Mesendoderm (in vitro differentiated cells): ENCODE measurements at regions not wholly inside any gene's neighbourhood (a gene's known extent, or its start where the extent isn't known, plus 50 kb on each side); places are given as distances from the start of the nearest gene placed in this dataset.

Experiments
- DNase-seq: peaks from one replicate; pipeline ENCODE4 v3.0.0; 2013
- H2AK5ac ChIP-seq: 2 replicates; pipeline ENCODE4 v1.6.1; 2013; ENCODE audit warnings: low read length, inconsistent platforms
- H2BK120ac ChIP-seq: 2 replicates; pipeline ENCODE4 v1.6.1; 2013; ENCODE audit warnings: low read depth, mild to moderate bottlenecking, low read length, moderate library complexity, mixed read lengths
- H2BK15ac ChIP-seq: replicated peaks from 2 replicates; pipeline ENCODE4 v1.6.1; 2013; ENCODE audit warnings: low read depth, mild to moderate bottlenecking, moderate library complexity
- H2BK5ac ChIP-seq: 2 replicates; pipeline ENCODE4 v1.6.1; 2013; ENCODE audit warnings: low read length, inconsistent platforms
- H3K18ac ChIP-seq: 2 replicates; pipeline ENCODE4 v1.6.1; 2013; ENCODE audit warnings: mild to moderate bottlenecking, low read length, mixed read lengths
- H3K23ac ChIP-seq: one replicate; pipeline ENCODE4 v1.6.1; 2013; ENCODE audit warnings: low read length
- H3K27ac ChIP-seq: 2 replicates; pipeline ENCODE4 v1.5.1; 2013; ENCODE audit warnings: low read depth, mild to moderate bottlenecking, inconsistent platforms, low read length, moderate library complexity
- H3K27me3 ChIP-seq: 2 replicates; pipeline ENCODE4 v1.6.1; 2013; ENCODE audit warnings: low read length, control low read depth, mild to moderate bottlenecking, inconsistent platforms; ENCODE audit not compliant: insufficient read depth, poor library complexity
- H3K36me3 ChIP-seq: 2 replicates; pipeline ENCODE4 v1.6.1; 2013; ENCODE audit warnings: low read length, inconsistent platforms; ENCODE audit not compliant: control insufficient read depth, insufficient read depth
- H3K4ac ChIP-seq: one replicate; pipeline ENCODE4 v1.6.1; 2013; ENCODE audit warnings: low read depth, mild to moderate bottlenecking, low read length, moderate library complexity
- H3K4me1 ChIP-seq: 2 replicates; pipeline ENCODE4 v1.6.1; 2013; ENCODE audit warnings: low read depth, low read length, inconsistent platforms; ENCODE audit not compliant: control insufficient read depth
- H3K4me2 ChIP-seq: 2 replicates; pipeline ENCODE4 v1.6.1; 2013; ENCODE audit warnings: low read length
- H3K4me3 ChIP-seq: 2 replicates; pipeline ENCODE4 v1.5.1; 2013; ENCODE audit warnings: mild to moderate bottlenecking, low read length
- H3K56ac ChIP-seq: one replicate; pipeline ENCODE4 v1.6.1; 2013; ENCODE audit warnings: low read length
- H3K79me1 ChIP-seq: 2 replicates; pipeline ENCODE4 v1.6.1; 2013; ENCODE audit warnings: low read length, inconsistent platforms
- H3K79me2 ChIP-seq: 2 replicates; pipeline ENCODE4 v1.6.1; 2013; ENCODE audit warnings: mild to moderate bottlenecking, low read length; ENCODE audit not compliant: control insufficient read depth, insufficient read depth
- H3K9ac ChIP-seq: 2 replicates; pipeline ENCODE4 v1.6.1; 2013; ENCODE audit warnings: low read length, inconsistent platforms
- H4K5ac ChIP-seq: one replicate; pipeline ENCODE4 v1.6.1; 2013; ENCODE audit warnings: low read length
- H4K8ac ChIP-seq: one replicate; pipeline ENCODE4 v1.6.1; 2013; ENCODE audit warnings: low read depth, mild to moderate bottlenecking, control low read depth, low read length, moderate library complexity
- WGBS: extraction: QIAGEN DNeasy Blood & Tissue Kit; methylation state at CpG from one replicate; pipeline ENCODE4 v1.1.7; 2013; ENCODE audit warnings: low lambda C conversion rate, missing lambda C conversion rate; ENCODE audit not compliant: insufficient coverage; ENCODE audit errors: extremely low coverage; 5-methylcytosine and 5-hydroxymethylcytosine counted together

DNA sequence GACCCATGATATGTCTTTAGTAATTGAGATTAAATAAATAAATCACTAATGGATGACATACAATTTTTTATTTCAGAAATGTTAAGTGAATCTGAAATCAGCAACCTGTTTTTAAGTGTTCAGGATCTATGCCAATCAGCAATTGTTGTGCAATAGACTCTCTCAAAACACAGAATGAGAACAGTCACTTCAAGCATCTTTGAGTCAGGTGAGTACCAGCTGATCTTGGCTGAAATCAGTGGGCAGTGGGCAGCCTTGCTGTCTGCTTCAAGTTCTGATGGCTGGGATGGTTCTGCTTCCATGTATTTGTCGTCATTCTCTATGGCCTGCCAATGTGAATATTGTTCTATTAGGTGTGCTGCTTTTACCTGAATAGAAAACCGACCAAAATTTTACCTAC, 82.3 kb upstream of the NRG3 start:
- no peak overlapping the region for H3K23ac ChIP-seq
- no peak overlapping the region for H3K9ac ChIP-seq
- H3K4ac ChIP-seq = no peak overlapping the region
- DNase-seq = no peak
- WGBS = no CpG with 5 or more reads among the region's 2 CpGs
- no peak overlapping the region for H3K27ac ChIP-seq
- H4K8ac ChIP-seq = no peak overlapping the region
- no peak overlapping the region for H3K18ac ChIP-seq
- no peak overlapping the region for H2AK5ac ChIP-seq
- no peaks in the 10 kb centered on the region for H3K79me2 ChIP-seq
- H2BK15ac ChIP-seq = no peak overlapping the region
- H3K4me2 ChIP-seq = no peak overlapping the region
- no peak overlapping the region for H4K5ac ChIP-seq
- no peak overlapping the region for H3K4me3 ChIP-seq
- no peaks in the 10 kb centered on the region for H3K4me1 ChIP-seq
- no peaks in the 10 kb centered on the region for H3K79me1 ChIP-seq
- no peaks in the 10 kb centered on the region for H3K27me3 ChIP-seq
- H3K36me3 ChIP-seq = no peaks in the 10 kb centered on the region
- no peak overlapping the region for H3K56ac ChIP-seq
- H2BK5ac ChIP-seq = no peak overlapping the region
- H2BK120ac ChIP-seq = no peak overlapping the region

DNA sequence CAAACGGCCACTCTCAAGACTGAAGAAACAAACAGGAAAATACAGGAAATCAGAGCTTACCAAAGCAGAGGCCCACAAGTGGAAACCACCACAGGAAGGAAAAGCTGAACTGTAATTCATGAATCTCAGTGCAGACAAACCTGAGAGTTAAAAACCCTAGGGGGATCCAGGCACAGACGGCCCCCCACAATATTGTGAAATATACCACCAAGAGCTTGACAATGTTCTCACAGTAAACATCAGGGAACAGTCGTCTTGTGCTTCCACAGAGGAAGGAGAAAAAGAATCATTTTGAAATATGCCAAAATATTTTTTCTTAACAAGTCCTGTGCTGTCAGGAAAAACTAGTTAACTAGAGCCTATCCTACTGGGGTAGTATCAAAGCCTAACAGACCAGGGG, 68.2 kb upstream of the NRG3 start:
- no peaks in the 10 kb centered on the region for H3K4me1 ChIP-seq
- H2AK5ac ChIP-seq = no peak overlapping the region
- no peak overlapping the region for H3K23ac ChIP-seq
- no peaks in the 10 kb centered on the region for H3K36me3 ChIP-seq
- H3K79me1 ChIP-seq = no peaks in the 10 kb centered on the region
- H3K27me3 ChIP-seq = no peaks in the 10 kb centered on the region
- no peaks in the 10 kb centered on the region for H3K79me2 ChIP-seq
- DNase-seq = no peak
- no peak overlapping the region for H3K18ac ChIP-seq
- no peak overlapping the region for H4K5ac ChIP-seq
- H3K56ac ChIP-seq = no peak overlapping the region
- no peak overlapping the region for H3K4me3 ChIP-seq
- no CpG with 5 or more reads among the region's 3 CpGs for WGBS
- H3K27ac ChIP-seq = no peak overlapping the region
- no peak overlapping the region for H4K8ac ChIP-seq
- H3K4ac ChIP-seq = no peak overlapping the region
- no peak overlapping the region for H2BK120ac ChIP-seq
- H2BK5ac ChIP-seq = no peak overlapping the region
- H3K4me2 ChIP-seq = no peak overlapping the region
- H2BK15ac ChIP-seq = no peak overlapping the region
- H3K9ac ChIP-seq = no peak overlapping the region

DNA sequence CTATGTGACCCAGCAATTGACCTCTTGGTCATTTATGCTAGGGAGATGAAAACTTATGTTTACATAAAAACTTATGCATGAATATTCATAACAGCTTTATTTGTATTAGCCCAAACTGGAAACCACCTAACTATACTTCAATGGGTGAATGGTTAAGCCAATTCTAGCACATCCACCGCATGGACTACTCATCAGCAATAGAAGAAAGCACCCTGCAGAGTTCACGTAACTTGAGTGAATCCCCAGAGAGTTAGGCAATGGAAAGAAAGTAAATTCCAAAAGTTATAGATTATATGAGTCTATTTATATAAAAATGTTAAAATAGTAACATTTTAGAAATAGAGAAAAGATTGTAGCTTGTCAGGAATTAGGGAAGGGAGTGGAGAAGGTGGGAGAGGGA, 60.2 kb upstream of the NRG3 start:
- WGBS = no CpG with 5 or more reads among the region's 2 CpGs
- Histone ChIP-seq H3K79me1 (no peaks in the 10 kb centered on the region), H2BK120ac (no peak overlapping the region), H3K79me2 (no peaks in the 10 kb centered on the region), H3K36me3 (no peaks in the 10 kb centered on the region), H2BK5ac (no peak overlapping the region), H3K4ac (no peak overlapping the region), H3K9ac (no peak overlapping the region), H3K4me1 (no peaks in the 10 kb centered on the region), H2AK5ac (no peak overlapping the region), H4K8ac (no peak overlapping the region), H4K5ac (no peak overlapping the region), H3K18ac (no peak overlapping the region), H3K27ac (no peak overlapping the region), H3K23ac (no peak overlapping the region), H3K27me3 (no peaks in the 10 kb centered on the region), H3K56ac (no peak overlapping the region), H3K4me3 (no peak overlapping the region), H3K4me2 (no peak overlapping the region), H2BK15ac (no peak overlapping the region)
- no peak for DNase-seq

DNA sequence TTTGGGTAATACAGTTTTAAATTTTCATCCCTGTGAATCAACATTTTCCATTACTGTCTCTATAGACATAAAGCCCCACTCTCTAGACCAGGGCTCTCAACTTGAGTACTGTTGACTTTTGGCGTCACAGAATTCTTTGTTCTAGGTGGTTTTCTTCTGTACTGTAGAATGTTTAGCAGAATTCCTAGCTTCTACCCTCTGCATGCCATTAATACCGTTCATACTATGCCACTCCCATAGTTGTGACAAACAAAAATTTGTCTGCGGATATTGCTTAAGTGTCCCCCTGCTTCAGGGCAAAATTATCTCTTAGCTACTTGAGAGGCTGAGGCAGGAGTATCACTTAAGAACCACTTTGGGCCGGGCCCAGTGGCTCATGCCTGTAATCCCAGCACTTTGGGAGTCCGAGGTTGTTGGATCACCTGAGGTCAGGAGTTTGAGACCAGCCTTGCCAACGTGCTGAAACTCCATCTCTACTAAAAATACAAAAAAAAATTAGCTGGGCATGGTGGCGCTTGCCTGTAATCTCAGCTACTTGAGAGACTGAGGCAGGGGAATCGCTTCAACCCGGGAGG, 57.3 kb upstream of the NRG3 start:
- Histone ChIP-seq H2AK5ac (no peak overlapping the region), H3K4ac (no peak overlapping the region), H3K9ac (no peak overlapping the region), H3K27ac (no peak overlapping the region), H2BK120ac (no peak overlapping the region), H3K18ac (no peak overlapping the region), H3K4me1 (no peaks in the 10 kb centered on the region), H2BK15ac (no peak overlapping the region), H2BK5ac (no peak overlapping the region), H3K23ac (no peak overlapping the region), H4K5ac (no peak overlapping the region), H3K27me3 (no peaks in the 10 kb centered on the region), H3K4me3 (no peak overlapping the region), H3K36me3 (no peaks in the 10 kb centered on the region), H3K79me2 (no peaks in the 10 kb centered on the region), H3K79me1 (no peaks in the 10 kb centered on the region), H4K8ac (no peak overlapping the region), H3K56ac (no peak overlapping the region), H3K4me2 (no peak overlapping the region)
- peak; percentile 8 for DNase-seq
- no CpG with 5 or more reads among the region's 9 CpGs for WGBS

DNA sequence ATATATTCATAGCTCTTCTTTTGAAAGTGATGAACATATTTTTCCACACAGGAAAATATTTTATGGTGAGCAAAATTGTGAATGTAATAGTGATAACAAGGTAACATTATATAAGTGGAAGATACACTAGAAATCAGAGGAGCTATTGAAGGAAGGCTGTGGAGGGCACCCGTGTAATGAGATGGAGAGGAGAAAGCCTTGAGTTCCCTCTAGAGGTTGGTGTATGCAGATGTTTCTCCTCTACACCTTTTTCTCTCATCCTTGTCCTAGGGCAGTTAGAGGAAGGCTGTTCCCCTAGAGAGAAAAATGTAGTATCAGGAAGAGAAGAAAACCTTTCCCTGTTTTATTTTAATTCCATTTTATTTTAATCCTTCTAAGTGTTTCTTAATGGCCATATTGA, 54.6 kb upstream of the NRG3 start:
- Histone ChIP-seq H2BK15ac (no peak overlapping the region), H3K36me3 (no peaks in the 10 kb centered on the region)
- peak; percentile 77 for DNase-seq

More for the DNA sequence above, 54.6 kb upstream of the NRG3 start:
- Histone ChIP-seq H3K18ac (no peak overlapping the region), H3K9ac (no peak overlapping the region), H3K4me3 (no peak overlapping the region), H3K27ac (no peak overlapping the region), H2BK5ac (no peak overlapping the region), H3K4ac (no peak overlapping the region), H2BK120ac (no peak overlapping the region), H3K79me1 (no peaks in the 10 kb centered on the region), H3K27me3 (no peaks in the 10 kb centered on the region), H3K4me1 (no peaks in the 10 kb centered on the region), H3K56ac (no peak overlapping the region), H4K5ac (no peak overlapping the region), H2AK5ac (no peak overlapping the region), H3K79me2 (no peaks in the 10 kb centered on the region), H4K8ac (no peak overlapping the region), H3K4me2 (no peak overlapping the region), H3K23ac (no peak overlapping the region)
- no CpG with 5 or more reads among the region's 1 CpG for WGBS
